Nephron (organoid): ENCODE measurements at regions not wholly inside any gene's neighbourhood (a gene's known extent, or its start where the extent isn't known, plus 50 kb on each side); places are given as distances from the start of the nearest gene placed in this dataset.
A peak's percentile ranks its signal among the peaks of the same experiment; 100 is the strongest.

Experiments used
- H3K27ac Mint-ChIP-seq, 3 experiments: 2 replicates each; pipeline ENCODE4 v1.8.0; 2020; ENCODE audit warnings: mixed read lengths in 3 of 3, mild to moderate bottlenecking in 2 of 3, moderate library complexity in 1 of 3
- H3K27me3 Mint-ChIP-seq: 2 replicates; pipeline ENCODE4 v1.8.0; 2021; ENCODE audit warnings: low read depth, mild to moderate bottlenecking, moderate library complexity, mixed read lengths
- H3K36me3 Mint-ChIP-seq: 2 replicates; pipeline ENCODE4 v1.8.0; 2020; ENCODE audit warnings: low read depth, mixed read lengths
- H3K4me1 Mint-ChIP-seq: 2 replicates; pipeline ENCODE4 v1.8.0; 2020; ENCODE audit warnings: mixed read lengths
- H3K4me3 Mint-ChIP-seq, 3 experiments: 2 replicates each; pipeline ENCODE4 v1.8.0; 2020; ENCODE audit warnings: mild to moderate bottlenecking in 3 of 3, mixed read lengths in 3 of 3, moderate library complexity in 2 of 3
- H3K9me3 Mint-ChIP-seq: 2 replicates; pipeline ENCODE4 v1.8.0; 2020; ENCODE audit warnings: mixed read lengths
- CTCF ChIP-seq, 3 experiments: fragments of 200-600 bp; sonication (generic); IDR thresholded peaks; one replicate each; pipeline ENCODE4 v1.5.0; 2021; ENCODE audit warnings: antibody characterized with exemption in 3 of 3; ENCODE audit not compliant: unreplicated experiment in 3 of 3

GRCh38 chr7:145339319-145339718 is 503.5 kb upstream of the TPK1 start:
- H3K27me3 Mint-ChIP-seq, result no peaks in the 10 kb centered on the region
- H3K9me3 Mint-ChIP-seq, result peaks cover 4% of the 10 kb centered on the region
- no peaks in the 10 kb centered on the region for H3K4me1 Mint-ChIP-seq
- no peak overlapping the region for H3K27ac Mint-ChIP-seq
- TF ChIP-seq CTCF (IDR thresholded peaks at IDR 0.05; ENCODE audit: unreplicated experiment in 3 of 3), result no peak
- H3K36me3 Mint-ChIP-seq, result no peaks in the 10 kb centered on the region
- no peak overlapping the region for H3K4me3 Mint-ChIP-seq

- Mint-ChIP-seq H3K36me3 (no peaks in the 10 kb centered on the region), H3K27ac (no peak overlapping the region), H3K4me3 (no peak overlapping the region), H3K9me3 (peaks cover 8% of the 10 kb centered on the region), H3K27me3 (peaks cover 3% of the 10 kb centered on the region), H3K4me1 (no peaks in the 10 kb centered on the region)
- no peak for TF ChIP-seq CTCF (IDR thresholded peaks at IDR 0.05; ENCODE audit: unreplicated experiment in 3 of 3)
Observed at GRCh38 chr7:145331522-145331921, 495.7 kb upstream of the TPK1 start.

- peaks cover 8% of the 10 kb centered on the region for H3K9me3 Mint-ChIP-seq
- H3K27ac Mint-ChIP-seq, result no peak overlapping the region
- no peak overlapping the region for H3K4me3 Mint-ChIP-seq
- peak; percentile 38 to 47 (median 39) for TF ChIP-seq CTCF (IDR thresholded peaks at IDR 0.05; ENCODE audit: unreplicated experiment in 3 of 3)
- H3K27me3 Mint-ChIP-seq, result peaks cover 3% of the 10 kb centered on the region
- H3K36me3 Mint-ChIP-seq, result no peaks in the 10 kb centered on the region
- no peaks in the 10 kb centered on the region for H3K4me1 Mint-ChIP-seq
Observed at GRCh38 chr7:145331076-145331475, 495.2 kb upstream of the TPK1 start.

DNA sequence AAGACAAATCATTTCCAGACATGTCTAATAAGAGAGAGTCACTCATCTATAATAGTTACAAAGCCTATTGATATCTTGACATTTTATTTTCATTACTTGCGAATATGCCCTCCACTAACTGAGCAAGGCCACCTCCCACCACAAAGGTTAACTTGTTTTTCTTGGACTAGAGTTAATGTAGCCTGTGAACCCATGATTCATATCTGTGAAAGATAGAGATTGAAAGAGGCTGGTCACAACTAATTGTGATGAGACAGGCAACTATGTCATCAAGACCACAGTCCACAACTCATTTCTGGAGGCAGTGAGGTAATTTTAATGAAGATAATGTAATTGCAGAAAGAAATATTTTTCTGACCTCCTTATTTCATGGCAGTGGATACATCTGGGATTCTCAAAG is 491.8 kb upstream of the TPK1 start:
- H3K4me1 Mint-ChIP-seq, result no peaks in the 10 kb centered on the region

DNA sequence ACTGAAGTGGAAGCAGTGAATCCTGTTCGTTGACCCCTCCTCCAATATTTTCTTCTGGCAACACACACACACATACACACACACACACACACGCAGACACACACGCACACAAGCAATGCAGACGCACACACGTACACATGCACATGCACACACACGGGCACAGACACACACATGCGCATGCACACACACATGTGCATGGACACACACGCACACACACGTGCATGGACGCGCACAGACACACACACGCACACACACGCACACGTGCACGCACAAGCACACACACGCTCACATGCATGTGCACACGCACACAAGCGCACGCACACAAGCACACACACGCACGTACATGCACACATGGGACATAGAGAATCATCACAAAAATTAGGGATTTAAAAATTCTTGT is 488.2 kb upstream of the TPK1 start:
- Mint-ChIP-seq H3K27me3 (peaks cover 4% of the 10 kb centered on the region), H3K4me3 (no peak overlapping the region), H3K4me1 (no peaks in the 10 kb centered on the region), H3K9me3 (no peaks in the 10 kb centered on the region), H3K27ac (no peak overlapping the region), H3K36me3 (no peaks in the 10 kb centered on the region)
- TF ChIP-seq CTCF (IDR thresholded peaks at IDR 0.05; ENCODE audit: unreplicated experiment in 3 of 3), result no peak

More for the DNA sequence above, 491.8 kb upstream of the TPK1 start:
- TF ChIP-seq CTCF (IDR thresholded peaks at IDR 0.05; ENCODE audit: unreplicated experiment in 3 of 3), result no peak
- Mint-ChIP-seq H3K9me3 (no peaks in the 10 kb centered on the region), H3K27me3 (peaks cover 7% of the 10 kb centered on the region), H3K4me3 (no peak overlapping the region), H3K36me3 (no peaks in the 10 kb centered on the region), H3K27ac (no peak overlapping the region)

DNA sequence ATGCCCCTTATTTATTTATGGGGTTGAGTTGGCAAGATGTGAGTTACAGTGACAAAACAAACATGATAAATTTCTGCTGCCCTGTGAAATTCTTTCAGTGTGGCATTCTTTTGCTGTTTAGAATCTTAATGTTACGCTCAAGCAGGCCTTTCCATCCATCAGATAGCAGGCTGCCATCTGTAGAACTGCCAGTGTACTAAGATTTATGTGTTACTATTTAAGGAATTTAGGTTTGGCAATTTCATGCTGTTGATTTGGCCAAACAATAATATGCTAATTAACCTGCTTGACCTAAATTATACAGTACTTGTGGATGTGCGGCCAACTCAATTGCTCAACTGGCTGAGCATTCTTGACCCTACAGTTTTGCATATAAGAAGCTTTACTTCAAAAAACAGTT is 477.7 kb upstream of the TPK1 start:
- H3K36me3 Mint-ChIP-seq, result no peaks in the 10 kb centered on the region
- H3K4me3 Mint-ChIP-seq, result no peak overlapping the region
- H3K27ac Mint-ChIP-seq, result peak overlapping the region in 1 of 3 experiments; percentile 49
- H3K9me3 Mint-ChIP-seq, result no peaks in the 10 kb centered on the region
- TF ChIP-seq CTCF (IDR thresholded peaks at IDR 0.05; ENCODE audit: unreplicated experiment in 3 of 3), result no peak
- H3K4me1 Mint-ChIP-seq, result peaks cover 11% of the 10 kb centered on the region
- H3K27me3 Mint-ChIP-seq, result no peaks in the 10 kb centered on the region
